GM19099 (cell line): ENCODE measurements at regions not wholly inside any gene's neighbourhood (a gene's known extent, or its start where the extent isn't known, plus 50 kb on each side); places are given as distances from the start of the nearest gene placed in this dataset.

Experiments used
- POLR2A ChIP-seq: IDR thresholded peaks from 3 replicates; pipeline ENCODE4 v1.6.1; 2011; ENCODE audit warnings: low read depth; ENCODE audit not compliant: insufficient read length; ENCODE audit errors: extremely low read depth

- TF ChIP-seq POLR2A, result no peak
Measured at GRCh38 chr6:113586413-113587077, 270.6 kb upstream of the MARCKS start.

DNA sequence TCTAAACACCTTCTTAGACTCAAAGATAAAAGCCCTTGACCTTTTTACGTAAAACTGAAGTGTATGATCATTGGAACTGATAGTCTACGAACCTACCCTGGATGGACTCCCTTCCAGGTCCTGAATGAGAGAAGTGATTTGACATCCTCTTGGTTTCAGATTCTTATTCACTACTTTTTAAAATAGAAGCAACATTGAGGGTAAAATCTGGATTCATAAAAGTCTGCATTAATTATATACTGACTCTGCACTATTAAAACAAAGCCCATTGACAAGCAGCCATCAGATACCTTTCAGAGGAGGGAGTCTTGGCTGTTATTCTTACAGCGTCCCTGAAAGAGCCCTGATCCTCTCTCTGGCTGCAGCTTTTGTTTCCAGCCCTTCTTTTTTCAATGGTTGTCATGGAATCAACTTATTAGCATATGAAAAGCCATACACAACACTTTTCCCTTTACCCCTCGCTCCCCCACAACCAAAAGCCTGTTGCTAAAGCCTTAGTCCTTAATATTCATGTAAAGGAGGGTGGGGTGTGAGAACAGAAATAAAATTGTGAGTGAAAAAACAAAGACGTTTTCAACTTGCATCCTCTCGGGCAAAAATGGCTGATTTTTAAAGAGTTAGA, 270.0 kb upstream of the MARCKS start:
- TF ChIP-seq POLR2A, result no peak

DNA sequence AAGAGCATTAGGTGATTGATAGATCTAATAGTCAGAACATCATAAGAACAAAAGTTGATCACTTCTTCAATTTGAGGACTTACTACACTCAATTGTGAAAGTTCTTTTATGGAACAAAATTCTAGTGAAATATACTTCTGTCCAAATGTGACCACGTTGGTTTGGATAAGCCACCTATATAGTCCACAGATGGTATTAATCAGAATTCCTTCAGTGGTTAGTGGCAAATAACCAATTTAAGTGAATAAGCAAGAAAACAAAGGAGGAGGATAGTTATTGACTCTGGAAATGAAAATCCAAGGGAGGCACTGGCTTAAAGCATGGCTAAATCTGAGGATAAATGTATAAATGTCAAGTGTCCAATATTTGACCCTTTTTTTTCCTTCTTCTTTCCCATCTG, 268.5 kb upstream of the MARCKS start:
- no peak for TF ChIP-seq POLR2A

DNA sequence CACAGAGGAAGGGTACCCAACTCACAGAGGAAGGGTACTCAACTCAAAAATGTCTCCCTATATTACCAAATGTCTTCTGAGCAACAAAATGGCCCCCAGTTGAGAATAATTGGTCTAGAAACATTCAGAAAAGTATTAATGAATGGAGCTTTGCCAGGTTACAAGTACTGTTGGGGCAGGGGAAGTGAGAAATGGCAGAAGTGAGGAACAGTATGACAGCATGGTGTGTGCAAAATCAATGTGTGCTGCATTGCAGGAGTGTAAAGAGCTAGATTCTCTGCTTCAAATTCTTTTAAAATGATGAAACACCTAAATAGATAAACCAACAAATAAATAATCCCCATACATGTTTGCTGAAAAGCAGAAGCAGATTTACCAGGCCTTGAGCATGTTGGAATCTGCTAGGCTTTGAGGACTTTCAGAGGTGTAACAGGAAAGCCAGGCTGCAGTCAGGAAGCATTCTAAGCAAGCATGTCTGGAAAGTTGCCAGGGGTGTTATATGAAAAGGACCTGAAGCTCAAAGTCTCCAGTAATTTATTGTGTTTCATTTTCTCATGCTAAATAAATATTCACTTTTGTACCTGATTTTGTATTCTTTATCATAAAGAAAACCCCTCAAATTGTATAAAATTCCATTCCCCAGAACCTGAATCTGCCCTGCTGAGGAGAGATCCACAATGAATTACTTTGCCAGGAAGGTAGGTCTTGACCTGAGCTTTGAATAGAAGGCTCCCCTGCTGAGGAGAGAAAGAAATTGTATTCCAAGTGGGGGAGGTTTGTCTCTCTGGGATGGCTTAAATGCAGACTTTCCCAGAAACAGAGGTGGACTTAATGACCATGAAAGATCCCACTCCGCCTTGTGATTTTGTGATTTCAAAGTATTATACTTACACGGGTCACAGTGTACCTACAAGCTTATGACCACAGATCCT, 265.0 kb upstream of the MARCKS start:
- TF ChIP-seq POLR2A, result no peak

- TF ChIP-seq POLR2A, result no peak
Measured at GRCh38 chr6:113594726-113595125, 262.4 kb upstream of the MARCKS start.

- TF ChIP-seq POLR2A, result no peak
Measured at GRCh38 chr6:113595911-113596376, 261.2 kb upstream of the MARCKS start.

- no peak for TF ChIP-seq POLR2A
Measured at GRCh38 chr6:113596387-113597230, 260.5 kb upstream of the MARCKS start.

- TF ChIP-seq POLR2A, result no peak
Measured at GRCh38 chr6:113597231-113597583, 259.9 kb upstream of the MARCKS start.

- no peak for TF ChIP-seq POLR2A
Measured at GRCh38 chr6:113598786-113599185, 258.4 kb upstream of the MARCKS start.

- TF ChIP-seq POLR2A, result no peak
Measured at GRCh38 chr6:113599444-113599843, 257.7 kb upstream of the MARCKS start.

GRCh38 chr6:113600551-113601339, 256.4 kb upstream of the MARCKS start:
- no peak for TF ChIP-seq POLR2A

DNA sequence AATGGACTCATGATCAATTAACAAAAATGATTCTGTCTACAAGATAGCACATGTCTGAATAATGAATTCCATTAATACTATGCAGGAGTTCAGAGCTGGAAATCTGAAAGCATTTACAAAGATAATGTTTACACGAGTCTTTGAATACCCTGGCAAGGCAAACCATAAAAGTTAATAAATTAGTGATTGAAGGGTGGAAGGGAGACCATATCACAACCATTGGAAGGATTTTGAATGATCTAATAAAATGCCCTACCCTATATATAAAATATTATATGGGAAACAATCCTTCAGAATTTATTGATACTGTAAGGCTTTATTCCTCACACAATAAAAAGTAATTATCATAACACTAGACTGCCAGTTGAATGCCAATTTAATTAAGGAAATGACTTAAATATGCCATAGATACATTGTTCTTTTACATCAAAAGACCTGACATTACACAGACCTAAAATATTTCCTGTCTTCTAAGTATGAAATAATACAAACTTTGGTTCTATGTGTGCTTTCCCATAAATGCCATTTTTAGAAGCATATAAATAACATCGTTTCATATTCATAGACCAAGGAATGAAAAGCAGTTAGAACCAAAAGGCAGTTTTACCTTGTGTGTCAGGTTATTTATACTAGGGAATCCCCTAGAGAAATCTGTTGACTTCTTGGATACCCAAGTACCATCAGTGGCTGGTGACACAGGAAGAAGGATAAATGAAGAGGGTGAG, 249.2 kb upstream of the MARCKS start:
- no peak for TF ChIP-seq POLR2A

DNA sequence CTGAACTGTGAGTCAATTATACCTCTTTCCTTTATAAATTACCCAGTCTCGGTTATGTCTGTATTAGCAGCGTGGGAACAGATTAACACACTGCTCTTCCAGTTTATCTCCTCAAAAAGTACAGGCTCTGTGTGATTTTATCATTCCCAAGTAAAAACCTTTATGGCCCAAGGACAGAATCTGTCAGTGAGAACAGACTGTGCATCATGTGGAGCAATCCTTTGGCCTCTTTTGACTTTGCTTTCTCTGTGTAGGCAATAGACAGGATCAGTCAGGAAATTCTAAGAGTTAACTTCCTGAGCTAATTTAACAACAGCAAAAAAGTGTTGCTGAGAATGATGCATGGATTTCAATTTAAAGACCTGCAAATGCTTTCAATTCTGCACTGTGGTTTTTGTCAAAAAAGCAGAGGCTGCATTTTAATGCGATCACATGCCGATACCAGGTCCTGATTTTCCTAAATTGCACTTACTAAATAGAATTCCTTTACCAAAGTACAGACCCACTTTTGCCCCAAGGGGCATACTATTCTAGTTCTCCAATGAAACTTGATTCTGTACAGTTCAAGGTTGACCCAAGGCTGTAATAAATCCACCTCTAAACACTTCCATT, 246.7 kb upstream of the MARCKS start:
- TF ChIP-seq POLR2A, result no peak
